G401.6 (cell line): ENCODE measurements at regions not wholly inside any gene's neighbourhood (a gene's known extent, or its start where the extent isn't known, plus 50 kb on each side); places are given as distances from the start of the nearest gene placed in this dataset.

Source experiments
- FAIRE-seq: peaks from 2 replicates; lab custom pipeline; 2012; peaks lifted over from hg19 to GRCh38; lab: Jason Lieb, UNC

GRCh38 chr20:48571949-48572847 lies 255.6 kb downstream of the PREX1 start:
- no peak for FAIRE-seq

GRCh38 chr20:48569679-48570078 lies 258.1 kb downstream of the PREX1 start:
- no peak for FAIRE-seq

- FAIRE-seq, result no peak
Measured at GRCh38 chr20:48568520-48568919, 259.3 kb downstream of the PREX1 start.

- no peak for FAIRE-seq
Measured at GRCh38 chr20:48567145-48567544, 260.7 kb downstream of the PREX1 start.

- no peak for FAIRE-seq
Measured at GRCh38 chr20:48564982-48565539, 262.7 kb downstream of the PREX1 start.

- FAIRE-seq, result no peak
Measured at GRCh38 chr20:48563191-48563870, 264.5 kb downstream of the PREX1 start.

- no peak for FAIRE-seq
Measured at GRCh38 chr20:48562586-48563116, 265.1 kb downstream of the PREX1 start.

GRCh38 chr20:48558906-48559305 lies 268.9 kb downstream of the PREX1 start:
- FAIRE-seq, result no peak

- no peak for FAIRE-seq
Measured at GRCh38 chr20:48557380-48557779, 270.4 kb downstream of the PREX1 start.

- no peak for FAIRE-seq
Measured at GRCh38 chr20:48556956-48557355, 270.8 kb downstream of the PREX1 start.

GRCh38 chr20:48552550-48552949 lies 275.2 kb downstream of the PREX1 start:
- no peak for FAIRE-seq

- no peak for FAIRE-seq
Measured at GRCh38 chr20:48550814-48551213, 277.0 kb downstream of the PREX1 start.

- FAIRE-seq, result no peak
Measured at GRCh38 chr20:48547664-48548063, 280.1 kb downstream of the PREX1 start.

- FAIRE-seq, result no peak
Measured at GRCh38 chr20:48544402-48545339, 283.1 kb downstream of the PREX1 start.

- FAIRE-seq, result no peak
Measured at GRCh38 chr20:48541581-48542071, 286.2 kb downstream of the PREX1 start.

- no peak for FAIRE-seq
Measured at GRCh38 chr20:48538856-48539255, 288.9 kb downstream of the PREX1 start.

- no peak for FAIRE-seq
Measured at GRCh38 chr20:48538058-48538825, 289.6 kb downstream of the PREX1 start.

- FAIRE-seq, result no peak
Measured at GRCh38 chr20:48536206-48536605, 291.6 kb downstream of the PREX1 start.

- FAIRE-seq, result no peak
Measured at GRCh38 chr20:48535556-48535955, 292.2 kb downstream of the PREX1 start.

GRCh38 chr20:48532028-48532427 lies 295.8 kb downstream of the PREX1 start:
- FAIRE-seq, result no peak

GRCh38 chr20:48531505-48531904 lies 296.3 kb downstream of the PREX1 start:
- no peak for FAIRE-seq
